SK-N-MC (cell line): ENCODE measurements at regions not wholly inside any gene's neighbourhood (a gene's known extent, or its start where the extent isn't known, plus 50 kb on each side); places are given as distances from the start of the nearest gene placed in this dataset.

Experiments
- EZH2 ChIP-seq: fragments of 200-600 bp; sonication (generic); IDR thresholded peaks from one replicate; pipeline ENCODE4 v1.6.1; 2017; ENCODE audit warnings: antibody characterized with exemption
- FOXP2 ChIP-seq: optimal IDR thresholded peaks from 2 replicates; pipeline ENCODE3; 2011; ENCODE audit warnings: mild to moderate bottlenecking, moderate library complexity; ENCODE audit not compliant: insufficient read depth; ENCODE audit errors: extremely low read length, control extremely low read depth
- POLR2AphosphoS5 ChIP-seq: IDR thresholded peaks from 2 replicates; pipeline ENCODE4 v1.6.1; 2012; ENCODE audit warnings: mild to moderate bottlenecking, low read depth, low read length, borderline replicate concordance

DNA sequence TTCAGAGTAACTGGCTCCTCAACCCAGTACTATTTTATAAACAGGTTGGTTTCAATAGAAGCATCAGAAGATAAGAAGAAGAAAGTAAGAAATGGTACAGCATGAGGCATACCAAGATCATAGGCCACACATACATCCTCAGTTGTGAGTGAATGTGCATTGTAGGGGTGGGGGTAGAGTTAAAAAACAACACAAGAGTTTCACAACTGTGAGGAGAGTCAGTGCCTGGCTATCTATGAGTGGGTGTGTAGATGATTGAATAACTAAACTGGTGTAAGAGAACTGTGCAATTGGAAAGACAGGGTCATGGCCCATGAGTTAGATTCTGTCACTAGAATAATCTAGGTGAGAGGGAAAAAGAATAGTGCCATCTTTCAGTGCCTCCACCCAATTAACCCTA, 748.2 kb upstream of the ACVR2A start:
- TF ChIP-seq EZH2: no peak
- no peak for TF ChIP-seq POLR2AphosphoS5
- no peak for TF ChIP-seq FOXP2
